OCI-LY1 (cell line): ENCODE measurements at regions not wholly inside any gene's neighbourhood (a gene's known extent, or its start where the extent isn't known, plus 50 kb on each side); places are given as distances from the start of the nearest gene placed in this dataset.

Experiments used
- H2AFZ ChIP-seq: fragments of 200-600 bp; sonication (generic), shearing (Covaris generic); 2 replicates; pipeline ENCODE4 v1.6.0; 2014; ENCODE audit warnings: antibody characterized with exemption, mild to moderate bottlenecking, low read length
- H3F3A ChIP-seq: fragments of 200-600 bp; sonication (generic), shearing (Covaris generic); 2 replicates; pipeline ENCODE4 v1.6.0; 2014; ENCODE audit warnings: mild to moderate bottlenecking, antibody characterized with exemption, low read length, moderate library complexity; ENCODE audit not compliant: insufficient read depth
- H3K27ac ChIP-seq: fragments of 200-600 bp; sonication (generic); 2 replicates; pipeline ENCODE4 v1.5.1; 2014; ENCODE audit warnings: low read length, mixed run types, mild to moderate bottlenecking, low read depth; ENCODE audit not compliant: poor library complexity, severe bottlenecking
- H3K27me3 ChIP-seq: fragments of 200-600 bp; sonication (generic); 2 replicates; pipeline ENCODE4 v1.6.0; 2014; ENCODE audit warnings: antibody characterized with exemption, mild to moderate bottlenecking, low read length, moderate library complexity; ENCODE audit not compliant: insufficient read depth
- H3K36me3 ChIP-seq: fragments of 200-600 bp; sonication (generic); 2 replicates; pipeline ENCODE4 v1.6.1; 2014; ENCODE audit warnings: mild to moderate bottlenecking, antibody characterized with exemption, low read length, moderate library complexity, mixed read lengths; ENCODE audit not compliant: insufficient read depth
- H3K4me1 ChIP-seq: fragments of 200-600 bp; sonication (generic); 2 replicates; pipeline ENCODE4 v1.5.1; 2014; ENCODE audit warnings: mild to moderate bottlenecking, low read length, moderate library complexity; ENCODE audit not compliant: insufficient read depth, severe bottlenecking
- H3K4me2 ChIP-seq: fragments of 200-600 bp; sonication (generic), shearing (Covaris generic); 2 replicates; pipeline ENCODE4 v1.6.1; 2014; ENCODE audit warnings: low read length
- H3K4me3 ChIP-seq: fragments of 200-600 bp; sonication (generic); 2 replicates; pipeline ENCODE4 v1.5.1; 2014; ENCODE audit warnings: low read length, low read depth, mild to moderate bottlenecking, mixed read lengths; ENCODE audit not compliant: poor library complexity, severe bottlenecking
- H3K79me2 ChIP-seq: fragments of 200-600 bp; shearing (Covaris generic); 2 replicates; pipeline ENCODE4 v1.6.1; 2016; ENCODE audit warnings: mixed run types, low read length, mixed read lengths; ENCODE audit not compliant: insufficient read depth
- H3K9ac ChIP-seq: fragments of 200-600 bp; sonication (generic), shearing (Covaris generic); 2 replicates; pipeline ENCODE4 v1.6.1; 2014; ENCODE audit warnings: mild to moderate bottlenecking, low read length, mixed read lengths
- H3K9me2 ChIP-seq: fragments of 200-600 bp; sonication (generic), shearing (Covaris generic); 2 replicates; pipeline ENCODE4 v1.6.1; 2014; ENCODE audit warnings: low read depth, mild to moderate bottlenecking, low read length, mixed read lengths
- H3K9me3 ChIP-seq: fragments of 200-600 bp; shearing (Covaris generic); 2 replicates; pipeline ENCODE4 v1.6.1; 2014; ENCODE audit warnings: low read length, mixed read lengths
- H4K20me1 ChIP-seq: fragments of 200-600 bp; sonication (generic), shearing (Covaris generic); 2 replicates; pipeline ENCODE4 v1.6.0; 2016; ENCODE audit warnings: mild to moderate bottlenecking, low read length; ENCODE audit not compliant: insufficient read depth
- CTCF ChIP-seq: fragments of 200-600 bp; sonication (generic), shearing (Covaris generic); IDR thresholded peaks from 2 replicates; pipeline ENCODE4 v1.5.1; 2017; ENCODE audit warnings: mild to moderate bottlenecking, antibody characterized with exemption, low read length, moderate library complexity, mixed read lengths
- EZH2 ChIP-seq: fragments of 200-600 bp; sonication (generic), shearing (Covaris generic); IDR thresholded peaks from 2 replicates; pipeline ENCODE4 v1.8.0; 2017; ENCODE audit warnings: borderline replicate concordance, mixed run types, mild to moderate bottlenecking, antibody characterized with exemption, low read length, moderate library complexity, mixed read lengths

GRCh38 chr15:60152386-60152785 lies 148.3 kb downstream of the FOXB1 start:
- no peak overlapping the region for H3K4me2 ChIP-seq
- no peaks in the 10 kb centered on the region for H3K79me2 ChIP-seq
- no peak overlapping the region for H3K27ac ChIP-seq
- H3K36me3 ChIP-seq = no peaks in the 10 kb centered on the region
- no peaks in the 10 kb centered on the region for H3K27me3 ChIP-seq
- no peaks in the 10 kb centered on the region for H3K4me1 ChIP-seq
- H4K20me1 ChIP-seq = no peaks in the 10 kb centered on the region
- H2AFZ ChIP-seq = no peak overlapping the region
- no peak overlapping the region for H3K9ac ChIP-seq
- H3K9me3 ChIP-seq = no peaks in the 10 kb centered on the region
- TF ChIP-seq CTCF (no peak), EZH2 (no peak)
- no peaks in the 10 kb centered on the region for H3F3A ChIP-seq
- H3K4me3 ChIP-seq = no peak overlapping the region
- no peaks in the 10 kb centered on the region for H3K9me2 ChIP-seq

DNA sequence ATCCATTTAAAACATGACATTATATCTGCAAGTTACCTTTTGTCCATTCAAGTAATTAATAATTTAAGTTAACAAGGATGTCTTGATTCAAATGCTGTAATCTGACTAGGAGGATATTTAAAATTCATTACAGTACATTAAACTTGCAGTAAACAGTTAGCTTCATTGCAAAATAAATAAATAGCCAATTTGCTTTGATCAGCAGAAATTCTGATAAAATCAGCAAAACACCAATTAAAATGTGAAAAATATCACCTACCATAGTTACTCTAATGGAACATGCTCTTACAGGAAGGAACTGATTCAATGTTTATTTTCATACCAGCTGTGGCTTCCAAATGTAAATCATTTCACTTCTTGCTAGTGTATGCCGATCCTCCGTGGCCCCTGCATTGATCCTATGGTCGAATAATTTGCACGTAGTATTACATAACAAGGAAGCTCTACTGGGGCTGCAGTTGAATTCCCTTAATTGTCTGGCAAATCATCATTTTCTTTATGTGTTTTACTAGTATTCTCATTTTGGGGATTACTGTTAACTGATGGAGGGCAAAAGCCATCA lies 150.7 kb downstream of the FOXB1 start:
- no peak overlapping the region for H3K9ac ChIP-seq
- H3K9me2 ChIP-seq = no peaks in the 10 kb centered on the region
- H3K27me3 ChIP-seq = no peaks in the 10 kb centered on the region
- no peaks in the 10 kb centered on the region for H3F3A ChIP-seq
- TF ChIP-seq CTCF (no peak), EZH2 (no peak)
- no peaks in the 10 kb centered on the region for H3K9me3 ChIP-seq
- H3K4me1 ChIP-seq = no peaks in the 10 kb centered on the region
- H3K27ac ChIP-seq = no peak overlapping the region
- H4K20me1 ChIP-seq = no peaks in the 10 kb centered on the region
- no peaks in the 10 kb centered on the region for H3K36me3 ChIP-seq
- H3K4me3 ChIP-seq = no peak overlapping the region
- H2AFZ ChIP-seq = no peak overlapping the region
- H3K4me2 ChIP-seq = no peak overlapping the region
- no peaks in the 10 kb centered on the region for H3K79me2 ChIP-seq

- no peaks in the 10 kb centered on the region for H3K9me3 ChIP-seq
- H3K9ac ChIP-seq = no peak overlapping the region
- H3K4me3 ChIP-seq = no peak overlapping the region
- H3K9me2 ChIP-seq = no peaks in the 10 kb centered on the region
- H4K20me1 ChIP-seq = no peaks in the 10 kb centered on the region
- no peaks in the 10 kb centered on the region for H3K4me1 ChIP-seq
- TF ChIP-seq EZH2 (no peak), CTCF (no peak)
- H3K4me2 ChIP-seq = no peak overlapping the region
- H3K27me3 ChIP-seq = no peaks in the 10 kb centered on the region
- H3K36me3 ChIP-seq = no peaks in the 10 kb centered on the region
- H3F3A ChIP-seq = no peaks in the 10 kb centered on the region
- no peaks in the 10 kb centered on the region for H3K79me2 ChIP-seq
- no peak overlapping the region for H3K27ac ChIP-seq
- H2AFZ ChIP-seq = no peak overlapping the region
Observed at GRCh38 chr15:60155661-60156060, 151.6 kb downstream of the FOXB1 start.
